ENCODE measurements at regions not wholly inside any gene's neighbourhood (a gene's known extent, or its start where the extent isn't known, plus 50 kb on each side); places are given as distances from the start of the nearest gene placed in this dataset.
"Not testable (repeated sequence)": the region's sequence is repeated elsewhere in the genome, so short reads cannot be mapped to it uniquely, and the experiment has no call there.

GRCh38 chr7:76142861-76143260 is 58.8 kb upstream of the SRRM3 start (continued):
- TF ChIP-seq, protein P1, sequence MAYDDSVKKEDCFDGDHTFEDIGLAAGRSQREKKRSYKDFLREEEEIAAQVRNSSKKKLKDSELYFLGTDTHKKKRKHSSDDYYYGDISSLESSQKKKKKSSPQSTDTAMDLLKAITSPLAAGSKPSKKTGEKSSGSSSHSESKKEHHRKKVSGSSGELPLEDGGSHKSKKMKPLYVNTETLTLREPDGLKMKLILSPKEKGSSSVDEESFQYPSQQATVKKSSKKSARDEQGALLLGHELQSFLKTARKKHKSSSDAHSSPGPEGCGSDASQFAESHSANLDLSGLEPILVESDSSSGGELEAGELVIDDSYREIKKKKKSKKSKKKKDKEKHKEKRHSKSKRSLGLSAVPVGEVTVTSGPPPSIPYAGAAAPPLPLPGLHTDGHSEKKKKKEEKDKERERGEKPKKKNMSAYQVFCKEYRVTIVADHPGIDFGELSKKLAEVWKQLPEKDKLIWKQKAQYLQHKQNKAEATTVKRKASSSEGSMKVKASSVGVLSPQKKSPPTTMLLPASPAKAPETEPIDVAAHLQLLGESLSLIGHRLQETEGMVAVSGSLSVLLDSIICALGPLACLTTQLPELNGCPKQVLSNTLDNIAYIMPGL (CRISPR knock-in tag; IDR thresholded peaks at IDR 0.05; ENCODE audit: borderline replicate concordance), result no peak
- no peak for TF ChIP-seq MYC (IDR thresholded peaks at IDR 0.05; ENCODE audit: borderline replicate concordance, low read length)
- no peak for TF ChIP-seq RCOR1 (IDR thresholded peaks at IDR 0.05; ENCODE audit: low read depth, low read length)
- TF ChIP-seq FOSB (CRISPR knock-in tag; IDR thresholded peaks at IDR 0.05), result no peak

- DNase-seq (ENCODE audit: low read depth in 1 of 2, low spot score in 1 of 2); FAIRE-seq; H3K4me3 ChIP-seq; POLR2A ChIA-PET; H3K27ac ChIP-seq; H3K4me2 ChIP-seq; H3K4me1 ChIP-seq; ATAC-seq; H3K9me3 ChIP-seq: not testable (repeated sequence)
- CTCF ChIA-PET, result interaction anchor here (0.6 kb wide), 2 partner anchors 59 to 222 kb away, joined by 3 to 5 read pairs; no protein-coding TSS in a partner anchor
- 76% methylated on average over 5 of the region's 5 CpGs for WGBS (ENCODE audit: missing lambda C conversion rate)
Observed at GRCh38 chr7:76144664-76145270, 56.9 kb upstream of the SRRM3 start.

DNA sequence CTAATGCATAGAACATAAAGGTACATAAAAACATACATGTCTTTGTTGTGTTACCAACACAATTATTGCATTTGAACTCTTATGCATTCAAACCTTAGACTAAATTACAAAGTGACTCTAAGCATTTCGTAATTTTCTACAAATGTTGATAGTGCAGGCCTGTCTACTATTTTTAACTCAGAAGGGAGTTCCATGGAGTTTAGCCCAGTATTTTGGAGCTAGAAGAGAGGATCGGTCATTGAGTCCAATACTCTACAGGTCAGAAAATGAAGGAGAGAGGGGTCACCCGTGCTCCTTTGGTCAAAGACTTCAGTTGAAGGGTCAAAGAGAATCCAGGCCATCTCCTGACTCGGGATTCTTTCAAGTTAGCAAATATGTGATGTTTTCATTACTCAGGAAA is 55.3 kb upstream of the SRRM3 start:
- no peak for ATAC-seq
- no peak for DNase-seq (ENCODE audit: low read depth in 1 of 2, low spot score in 1 of 2)
- ChIA-PET POLR2A (no interaction called here), CTCF (no interaction called here)
- no peak overlapping the region for H3K4me3 ChIP-seq
- no peaks in the 10 kb centered on the region for H3K9me3 ChIP-seq
- WGBS (ENCODE audit: missing lambda C conversion rate), result 49% methylated on average over 4 of the region's 4 CpGs
- H3K4me2 ChIP-seq, result no peak overlapping the region
- H3K27ac ChIP-seq, result no peak overlapping the region
- H3K4me1 ChIP-seq, result no peaks in the 10 kb centered on the region
- no peak for FAIRE-seq
- TF ChIP-seq RNF2 (IDR thresholded peaks at IDR 0.05; ENCODE audit: borderline replicate concordance, low read depth) (no peak), EP300 (IDR thresholded peaks at IDR 0.05) (no peak), SREBF2 (IDR thresholded peaks at IDR 0.05) (no peak), EHF (CRISPR knock-in tag; IDR thresholded peaks at IDR 0.05) (no peak)
- TF ChIP-seq, protein P2, sequence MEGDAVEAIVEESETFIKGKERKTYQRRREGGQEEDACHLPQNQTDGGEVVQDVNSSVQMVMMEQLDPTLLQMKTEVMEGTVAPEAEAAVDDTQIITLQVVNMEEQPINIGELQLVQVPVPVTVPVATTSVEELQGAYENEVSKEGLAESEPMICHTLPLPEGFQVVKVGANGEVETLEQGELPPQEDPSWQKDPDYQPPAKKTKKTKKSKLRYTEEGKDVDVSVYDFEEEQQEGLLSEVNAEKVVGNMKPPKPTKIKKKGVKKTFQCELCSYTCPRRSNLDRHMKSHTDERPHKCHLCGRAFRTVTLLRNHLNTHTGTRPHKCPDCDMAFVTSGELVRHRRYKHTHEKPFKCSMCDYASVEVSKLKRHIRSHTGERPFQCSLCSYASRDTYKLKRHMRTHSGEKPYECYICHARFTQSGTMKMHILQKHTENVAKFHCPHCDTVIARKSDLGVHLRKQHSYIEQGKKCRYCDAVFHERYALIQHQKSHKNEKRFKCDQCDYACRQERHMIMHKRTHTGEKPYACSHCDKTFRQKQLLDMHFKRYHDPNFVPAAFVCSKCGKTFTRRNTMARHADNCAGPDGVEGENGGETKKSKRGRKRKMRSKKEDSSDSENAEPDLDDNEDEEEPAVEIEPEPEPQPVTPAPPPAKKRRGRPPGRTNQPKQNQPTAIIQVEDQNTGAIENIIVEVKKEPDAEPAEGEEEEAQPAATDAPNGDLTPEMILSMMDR (IDR thresholded peaks at IDR 0.05), result no peak

- not testable (repeated sequence) for FAIRE-seq, H3K4me2 ChIP-seq
- POLR2A ChIA-PET, result interaction anchor here (0.6 kb wide), 1 partner anchor 80 kb away, joined by 10 read pairs; no protein-coding TSS in a partner anchor
Observed at GRCh38 chr7:76148947-76149346, 52.7 kb upstream of the SRRM3 start.

DNA sequence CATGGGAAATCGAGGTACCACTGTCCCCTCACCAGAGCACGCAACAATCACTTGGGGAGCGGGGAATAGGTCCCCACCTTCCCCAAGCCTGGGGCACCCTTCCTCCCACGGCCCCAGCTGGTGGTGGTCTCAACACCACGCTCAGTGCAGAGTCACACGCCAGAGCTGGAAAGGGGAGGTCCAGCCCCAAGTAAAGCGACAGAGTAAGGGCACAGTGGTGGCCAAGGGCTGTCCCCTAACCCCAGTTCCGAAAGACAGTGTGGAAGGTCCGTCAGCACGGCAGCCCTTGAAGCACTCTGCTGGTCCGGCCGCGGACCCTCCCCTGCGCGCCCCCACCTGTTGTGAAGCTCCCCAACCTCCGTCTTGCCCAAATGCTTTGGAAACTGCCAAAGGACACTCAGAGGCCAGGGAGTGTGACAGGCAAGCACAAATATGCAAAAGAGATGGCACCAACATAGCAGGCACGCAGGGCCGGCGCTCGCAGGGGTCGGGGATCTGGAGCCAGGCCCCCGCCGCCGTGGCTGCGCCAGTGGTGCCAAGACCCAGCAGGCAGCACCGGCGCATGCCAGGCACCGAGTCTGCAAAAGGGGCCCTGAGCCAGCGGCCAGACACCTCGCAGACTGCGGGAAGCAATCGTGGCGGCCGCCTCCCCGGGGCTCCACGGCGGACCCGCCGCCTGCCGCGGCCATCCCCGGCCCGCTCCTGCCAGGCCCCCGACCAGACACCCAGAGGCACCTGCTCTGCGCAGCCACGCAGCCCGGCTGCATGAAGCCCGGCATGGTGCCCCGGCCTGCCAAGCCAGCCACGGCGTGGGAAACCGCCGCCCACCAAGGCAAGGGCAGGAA is 51.6 kb upstream of the SRRM3 start:
- DNase-seq (ENCODE audit: low read depth in 1 of 2, low spot score in 1 of 2) (no peak), FAIRE-seq (no peak), ATAC-seq (no peak)
- H3K4me2 ChIP-seq, result no peak overlapping the region
- H3K27ac ChIP-seq, result no peak overlapping the region
- TF ChIP-seq, protein P3, sequence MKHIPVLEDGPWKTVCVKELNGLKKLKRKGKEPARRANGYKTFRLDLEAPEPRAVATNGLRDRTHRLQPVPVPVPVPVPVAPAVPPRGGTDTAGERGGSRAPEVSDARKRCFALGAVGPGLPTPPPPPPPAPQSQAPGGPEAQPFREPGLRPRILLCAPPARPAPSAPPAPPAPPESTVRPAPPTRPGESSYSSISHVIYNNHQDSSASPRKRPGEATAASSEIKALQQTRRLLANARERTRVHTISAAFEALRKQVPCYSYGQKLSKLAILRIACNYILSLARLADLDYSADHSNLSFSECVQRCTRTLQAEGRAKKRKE (CRISPR knock-in tag; IDR thresholded peaks at IDR 0.05; ENCODE audit: low read depth), result no peak
- TF ChIP-seq CBX8 (IDR thresholded peaks at IDR 0.05), result no peak
- TF ChIP-seq RARB (CRISPR knock-in tag; IDR thresholded peaks at IDR 0.05), result no peak
- ChIA-PET CTCF (interaction anchor here (0.8 to 2.2 kb wide), 5 partner anchors 16 to 81 kb away, joined by 3 to 7 read pairs (median 4); no protein-coding TSS in a partner anchor), POLR2A (no interaction called here)
- no peak overlapping the region for H3K4me3 ChIP-seq
- 82% methylated on average over 22 of the region's 53 CpGs for WGBS (ENCODE audit: missing lambda C conversion rate)
- no peaks in the 10 kb centered on the region for H3K4me1 ChIP-seq
- no peaks in the 10 kb centered on the region for H3K9me3 ChIP-seq

More at GRCh38 chr7:76148947-76149346, 52.7 kb upstream of the SRRM3 start:
- CTCF ChIA-PET, result interaction anchor here (1.5 to 2.2 kb wide), 4 partner anchors 18 to 165 kb away, joined by 4 to 7 read pairs (median 5); no protein-coding TSS in a partner anchor
- not testable (repeated sequence) for DNase-seq (ENCODE audit: low read depth in 1 of 2, low spot score in 1 of 2); ATAC-seq; H3K27ac ChIP-seq; H3K4me3 ChIP-seq; H3K9me3 ChIP-seq; H3K4me1 ChIP-seq
- 60% methylated on average over 3 of the region's 3 CpGs for WGBS (ENCODE audit: missing lambda C conversion rate)
